Suprapubic skin (tissue), 3 donors: ENCODE measurements at regions not wholly inside any gene's neighbourhood (a gene's known extent, or its start where the extent isn't known, plus 50 kb on each side); places are given as distances from the start of the nearest gene placed in this dataset.

Experiments
- CTCF ChIP-seq, 2 donors: fragments of 200-600 bp in 1 of 2; fragments of 450-650 bp in 1 of 2; sonication (generic) in 1 of 2; IDR thresholded peaks; one replicate each; pipeline ENCODE4 v1.5.1; 2016 to 2019; ENCODE audit warnings: antibody characterized with exemption in 2 of 2, mild to moderate bottlenecking in 1 of 2, moderate library complexity in 1 of 2
- EP300 ChIP-seq: sonication (generic); formaldehyde crosslinking; IDR thresholded peaks from one replicate; pipeline ENCODE4 v1.6.1; 2017; ENCODE audit warnings: antibody characterized with exemption

DNA sequence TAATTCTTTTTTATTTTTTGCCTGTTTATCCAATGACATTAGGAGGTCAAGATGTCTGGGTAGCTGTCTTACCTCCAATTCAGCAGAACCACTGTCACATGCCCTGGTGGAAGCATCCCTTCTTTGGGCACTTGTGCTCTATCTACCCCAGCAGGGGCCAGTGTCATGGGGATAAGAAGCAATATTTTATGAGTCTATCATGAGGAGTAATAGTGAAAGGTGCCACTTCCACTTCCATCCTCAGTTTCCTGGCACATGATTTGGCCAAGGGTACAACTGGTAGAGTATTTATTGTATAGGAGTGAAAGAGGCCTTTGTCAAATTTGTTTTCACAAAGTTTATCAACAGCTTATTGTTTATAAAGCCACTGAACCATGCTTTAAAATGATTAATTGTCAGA is 112.5 kb downstream of the CCDC71L start:
- TF ChIP-seq CTCF (IDR thresholded peaks at IDR 0.05) (no peak), EP300 (no peak)
